ENCODE measurements at regions not wholly inside any gene's neighbourhood (a gene's known extent, or its start where the extent isn't known, plus 50 kb on each side); places are given as distances from the start of the nearest gene placed in this dataset.

GRCh38 chr9:80242022-80242421, 670.3 kb downstream of the TLE4 start:
- TF ChIP-seq CTCF (IDR thresholded peaks at IDR 0.05) = no peak
- TF ChIP-seq POLR2A (IDR thresholded peaks at IDR 0.05) = no peak
- TF ChIP-seq POLR2AphosphoS5 (IDR thresholded peaks at IDR 0.05; ENCODE audit: insufficient read depth in 1 of 2, low read depth in 1 of 2) = no peak

Measured in vagina (tissue), 2 donors.